ENCODE measurements at regions not wholly inside any gene's neighbourhood (a gene's known extent, or its start where the extent isn't known, plus 50 kb on each side); places are given as distances from the start of the nearest gene placed in this dataset.

GRCh38 chr6:14552891-14553290, 435.3 kb downstream of the CD83 start:
- H3K4me3 ChIP-seq (replicated peaks in 1 of 4; ENCODE audit: control extremely low read depth in 1 of 4, insufficient read depth in 1 of 4, low read depth in 3 of 4, low read length in 4 of 4), result no peak overlapping the region
- H3K27me3 ChIP-seq (ENCODE audit: control insufficient read depth, insufficient read depth, low read length), result no peaks in the 10 kb centered on the region
- H3K4me1 ChIP-seq (ENCODE audit: control insufficient read depth, extremely low read depth, insufficient read depth, low read length), result peaks cover 4% of the 10 kb centered on the region
- H4K20me1 ChIP-seq (ENCODE audit: control insufficient read depth, extremely low read depth, insufficient read depth, low read length), result no peaks in the 10 kb centered on the region
- H2AFZ ChIP-seq (ENCODE audit: low read length), result no peak overlapping the region
- H3K79me2 ChIP-seq (ENCODE audit: control insufficient read depth, insufficient read depth, low read length), result no peaks in the 10 kb centered on the region
- no peak for DNase-seq (ENCODE audit: low read depth in 2 of 2)
- H3K27ac ChIP-seq (ENCODE audit: insufficient read depth, low read length), result no peak overlapping the region
- H3K9me3 ChIP-seq (ENCODE audit: control insufficient read depth, insufficient read depth, low read depth, low read length), result no peaks in the 10 kb centered on the region
- H3K9ac ChIP-seq (ENCODE audit: insufficient read depth, low read length), result no peak overlapping the region
- H3K4me2 ChIP-seq (ENCODE audit: extremely low read depth, insufficient read depth, low read length), result no peak overlapping the region
- H3K36me3 ChIP-seq (ENCODE audit: control insufficient read depth, insufficient read depth, low read length), result no peaks in the 10 kb centered on the region
- no peak for TF ChIP-seq CTCF (conservative IDR thresholded peaks at IDR 0.05 in 1 of 2, IDR thresholded peaks at IDR 0.05 in 1 of 2; ENCODE audit: low read depth in 1 of 2, low read length in 2 of 2)
- TF ChIP-seq EZH2 (IDR thresholded peaks at IDR 0.05; ENCODE audit: low read length, missing control alignments), result no peak

GRCh38 chr6:14553515-14553914, 435.9 kb downstream of the CD83 start:
- DNase-seq (ENCODE audit: low read depth in 2 of 2), result no peak
- Histone ChIP-seq H3K9me3 (ENCODE audit: control insufficient read depth, insufficient read depth, low read depth, low read length) (no peaks in the 10 kb centered on the region), H3K4me2 (ENCODE audit: extremely low read depth, insufficient read depth, low read length) (no peak overlapping the region), H3K79me2 (ENCODE audit: control insufficient read depth, insufficient read depth, low read length) (no peaks in the 10 kb centered on the region), H3K36me3 (ENCODE audit: control insufficient read depth, insufficient read depth, low read length) (no peaks in the 10 kb centered on the region), H2AFZ (ENCODE audit: low read length) (no peak overlapping the region), H3K9ac (ENCODE audit: insufficient read depth, low read length) (no peak overlapping the region), H3K4me3 (replicated peaks in 1 of 4; ENCODE audit: control extremely low read depth in 1 of 4, insufficient read depth in 1 of 4, low read depth in 3 of 4, low read length in 4 of 4) (no peak overlapping the region), H3K27me3 (ENCODE audit: control insufficient read depth, insufficient read depth, low read length) (no peaks in the 10 kb centered on the region), H4K20me1 (ENCODE audit: control insufficient read depth, extremely low read depth, insufficient read depth, low read length) (no peaks in the 10 kb centered on the region), H3K4me1 (ENCODE audit: control insufficient read depth, extremely low read depth, insufficient read depth, low read length) (peaks cover 4% of the 10 kb centered on the region), H3K27ac (ENCODE audit: insufficient read depth, low read length) (no peak overlapping the region)
- no peak for TF ChIP-seq EZH2 (IDR thresholded peaks at IDR 0.05; ENCODE audit: low read length, missing control alignments)
- TF ChIP-seq CTCF (conservative IDR thresholded peaks at IDR 0.05 in 1 of 2, IDR thresholded peaks at IDR 0.05 in 1 of 2; ENCODE audit: low read depth in 1 of 2, low read length in 2 of 2), result no peak

GRCh38 chr6:14555804-14556203, 438.2 kb downstream of the CD83 start:
- H2AFZ ChIP-seq (ENCODE audit: low read length), result no peak overlapping the region
- no peaks in the 10 kb centered on the region for H3K27me3 ChIP-seq (ENCODE audit: control insufficient read depth, insufficient read depth, low read length)
- no peak overlapping the region for H3K4me3 ChIP-seq (replicated peaks in 1 of 4; ENCODE audit: control extremely low read depth in 1 of 4, insufficient read depth in 1 of 4, low read depth in 3 of 4, low read length in 4 of 4)
- no peak for DNase-seq (ENCODE audit: low read depth in 2 of 2)
- H3K27ac ChIP-seq (ENCODE audit: insufficient read depth, low read length), result no peak overlapping the region
- H3K79me2 ChIP-seq (ENCODE audit: control insufficient read depth, insufficient read depth, low read length), result no peaks in the 10 kb centered on the region
- TF ChIP-seq CTCF (conservative IDR thresholded peaks at IDR 0.05 in 1 of 2, IDR thresholded peaks at IDR 0.05 in 1 of 2; ENCODE audit: low read depth in 1 of 2, low read length in 2 of 2), result no peak
- TF ChIP-seq EZH2 (IDR thresholded peaks at IDR 0.05; ENCODE audit: low read length, missing control alignments), result no peak
- no peak overlapping the region for H3K9ac ChIP-seq (ENCODE audit: insufficient read depth, low read length)
- H3K4me2 ChIP-seq (ENCODE audit: extremely low read depth, insufficient read depth, low read length), result no peak overlapping the region
- no peaks in the 10 kb centered on the region for H4K20me1 ChIP-seq (ENCODE audit: control insufficient read depth, extremely low read depth, insufficient read depth, low read length)
- H3K36me3 ChIP-seq (ENCODE audit: control insufficient read depth, insufficient read depth, low read length), result no peaks in the 10 kb centered on the region
- no peaks in the 10 kb centered on the region for H3K9me3 ChIP-seq (ENCODE audit: control insufficient read depth, insufficient read depth, low read depth, low read length)
- peaks cover 4% of the 10 kb centered on the region for H3K4me1 ChIP-seq (ENCODE audit: control insufficient read depth, extremely low read depth, insufficient read depth, low read length)
